Stomach (tissue), 8 donors: ENCODE measurements at regions not wholly inside any gene's neighbourhood (a gene's known extent, or its start where the extent isn't known, plus 50 kb on each side); places are given as distances from the start of the nearest gene placed in this dataset.

Experiments
- DNase-seq, 2 donors: peaks; one replicate each; pipeline versions ENCODE4 v3.0.0 to v3.0.0-alpha.2; 2013 to 2019
- H3K27ac ChIP-seq, 5 donors: fragments of 200-600 bp in 4 of 5; sonication (generic) in 4 of 5; one replicate each; pipeline ENCODE4 v1.5.1; 2013 to 2019; ENCODE audit warnings: mild to moderate bottlenecking in 1 of 5, moderate library complexity in 1 of 5
- H3K27me3 ChIP-seq, 3 donors: fragments of 200-600 bp; sonication (generic); one replicate each; pipeline ENCODE4 v1.5.1; 2017 to 2019; ENCODE audit warnings: mixed run types in 1 of 3
- H3K36me3 ChIP-seq, 4 donors: fragments of 200-600 bp; sonication (generic); 1 replicate in 3 of 4; 2 replicates in 1 of 4; pipeline ENCODE4 v1.5.1; 2016 to 2019
- H3K4me1 ChIP-seq, 4 donors: fragments of 200-600 bp; sonication (generic); one replicate each; pipeline ENCODE4 v1.5.1; 2016 to 2019
- H3K4me3 ChIP-seq, 4 donors: fragments of 200-600 bp; sonication (generic) in 3 of 4; one replicate each; pipeline ENCODE4 v1.5.1; 2016 to 2019; ENCODE audit warnings: mild to moderate bottlenecking in 1 of 4
- H3K9me3 ChIP-seq, 4 donors: fragments of 200-600 bp; sonication (generic); one replicate each; pipeline ENCODE4 v1.5.1; 2016 to 2019
- CTCF ChIP-seq, 7 experiments: fragments of 450-650 bp in 4 of 7; fragments of 200-600 bp in 3 of 7; sonication (generic) in 3 of 7; IDR thresholded peaks; one replicate each; pipeline ENCODE4 v1.5.1; 2016 to 2019; ENCODE audit warnings: antibody characterized with exemption in 7 of 7, control low read depth in 2 of 7, mild to moderate bottlenecking in 1 of 7
- EP300 ChIP-seq: sonication (generic); formaldehyde crosslinking; IDR thresholded peaks from one replicate; pipeline ENCODE4 v1.6.1; 2017; ENCODE audit warnings: antibody characterized with exemption
- POLR2A ChIP-seq, 4 donors: fragments of 450-650 bp; IDR thresholded peaks; one replicate each; pipeline ENCODE4 v1.6.1; 2016; ENCODE audit warnings: antibody characterized with exemption in 4 of 4, control low read depth in 2 of 4, mild to moderate bottlenecking in 1 of 4, moderate library complexity in 1 of 4
- POLR2AphosphoS5 ChIP-seq, 3 donors: sonication (generic); formaldehyde crosslinking; IDR thresholded peaks; one replicate each; pipeline ENCODE4 v1.6.1; 2016; ENCODE audit warnings: antibody characterized with exemption in 3 of 3
- WGBS, 5 donors: extraction: QIAGEN DNeasy Blood & Tissue Kit in 3 of 5; methylation state at CpG; one replicate each; pipeline versions ENCODE4 v1.1.5 to v1.1.7; 2013 to 2018; 5-methylcytosine and 5-hydroxymethylcytosine counted together
- intact Hi-C: fragments of 100-400 bp; cut with DNase I; formaldehyde crosslinking; loops from one replicate; pipeline ENCODE4 v1.15.1; 2023; ENCODE audit warnings: low total_unique reads
- donor health status: healthy with polysubstance abuse.
- donor health status: Bipolar disorder and iron deficiency.
- donor health status: healthy.

DNA sequence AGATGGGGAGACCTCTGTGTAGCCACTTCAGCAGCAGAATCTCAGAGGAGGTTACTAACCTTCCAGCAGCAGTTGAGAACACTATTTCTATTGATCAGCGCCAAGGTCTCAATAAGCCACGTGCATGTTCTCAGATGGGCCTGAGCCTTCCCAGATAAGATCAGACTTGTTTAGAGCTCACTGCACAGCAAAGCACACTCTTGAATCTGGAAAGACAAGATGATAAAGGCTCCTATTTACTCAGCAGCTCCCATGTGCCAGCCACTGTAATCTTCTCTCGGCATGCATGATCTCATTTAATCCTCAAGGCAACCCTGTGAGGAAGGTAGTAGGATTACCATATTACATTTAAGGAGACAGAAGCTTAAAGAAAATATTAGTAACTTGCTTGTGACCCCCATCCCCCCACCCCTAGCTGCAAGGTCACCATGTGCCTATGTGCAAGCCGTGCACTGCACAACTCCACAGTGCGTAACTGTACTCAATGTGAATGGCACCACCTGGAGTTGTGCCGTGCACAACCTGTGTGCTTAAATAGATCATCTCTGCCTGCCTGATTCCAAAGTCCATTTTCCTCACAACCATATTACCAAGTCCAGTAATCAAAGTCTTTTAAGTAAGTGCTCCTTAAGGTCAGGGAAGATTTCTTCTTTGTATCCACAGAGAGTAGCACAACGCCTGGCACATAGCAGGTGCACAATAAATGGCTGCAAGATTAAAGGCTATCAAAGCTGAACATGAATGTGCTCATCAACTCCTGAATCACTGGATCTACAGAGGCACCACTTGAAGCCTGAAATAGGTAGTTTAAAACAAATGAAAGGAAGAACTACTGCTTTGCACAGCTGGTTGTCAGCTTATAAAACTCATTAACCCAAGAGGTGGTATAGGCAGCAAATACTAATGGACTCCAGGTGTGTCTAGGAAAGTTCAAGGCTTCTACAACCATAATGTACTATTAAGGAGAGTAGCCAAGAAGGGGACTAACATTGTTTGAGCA lies 293.8 kb downstream of the BUD13 start:
- no peak for TF ChIP-seq POLR2A (IDR thresholded peaks at IDR 0.05)
- TF ChIP-seq POLR2AphosphoS5 (IDR thresholded peaks at IDR 0.05): no peak
- no peak for TF ChIP-seq EP300
- no peak for TF ChIP-seq CTCF (IDR thresholded peaks at IDR 0.05)
- Histone ChIP-seq H3K9me3 (no peaks in the 10 kb centered on the region), H3K36me3 (no peaks in the 10 kb centered on the region), H3K27me3 (peaks cover 0 to 38% (median 0%) of the 10 kb centered on the region in 3 donors), H3K4me1 (no peaks in the 10 kb centered on the region), H3K4me3 (no peak overlapping the region), H3K27ac (no peak overlapping the region)
- DNase-seq: no peak
- intact Hi-C loops: no loop called here
- WGBS, 5 donors: 51 to 66% (median 62%) methylated on average over 7 of the region's 7 CpGs

DNA sequence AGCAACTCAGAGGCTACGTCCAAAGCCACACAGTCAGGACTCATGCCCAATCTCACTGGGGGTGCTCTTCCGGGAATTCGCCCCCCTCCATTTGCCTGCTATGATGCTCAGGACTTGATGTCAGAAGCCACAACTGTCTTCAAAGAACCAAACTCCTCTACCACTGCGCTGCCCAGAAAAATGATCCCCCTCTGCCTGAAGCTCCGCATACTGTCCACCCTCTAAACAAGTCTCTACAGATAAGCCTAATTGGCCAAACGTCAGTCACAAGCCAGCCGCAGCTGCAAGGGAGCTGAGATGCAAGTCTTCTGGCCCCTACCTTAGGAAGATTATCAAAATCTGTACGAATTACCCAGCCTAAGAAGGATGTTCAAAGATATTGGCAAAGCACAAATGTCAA lies 294.6 kb downstream of the BUD13 start:
- TF ChIP-seq EP300: no peak
- no peak for TF ChIP-seq CTCF (IDR thresholded peaks at IDR 0.05)
- TF ChIP-seq POLR2AphosphoS5 (IDR thresholded peaks at IDR 0.05): no peak
- TF ChIP-seq POLR2A (IDR thresholded peaks at IDR 0.05): no peak
- peaks cover 0 to 33% (median 0%) of the 10 kb centered on the region in 3 donors for H3K27me3 ChIP-seq
- intact Hi-C loops: no loop called here
- H3K36me3 ChIP-seq: no peaks in the 10 kb centered on the region
- H3K27ac ChIP-seq: no peak overlapping the region
- H3K4me3 ChIP-seq: no peak overlapping the region
- DNase-seq: no peak
- WGBS, 5 donors: 55 to 61% (median 58%) methylated on average over 8 of the region's 8 CpGs
- no peaks in the 10 kb centered on the region for H3K4me1 ChIP-seq
- H3K9me3 ChIP-seq: no peaks in the 10 kb centered on the region

GRCh38 chr11:116473790-116474346 lies 298.9 kb downstream of the BUD13 start:
- 47 to 58% (median 53%) methylated on average over 3 of the region's 3 CpGs for WGBS, 5 donors
- no peak for TF ChIP-seq EP300
- no peak for TF ChIP-seq POLR2A (IDR thresholded peaks at IDR 0.05)

GRCh38 chr11:116473206-116473769 lies 299.5 kb downstream of the BUD13 start:
- intact Hi-C loops: no loop called here
- Histone ChIP-seq H3K27me3 (peaks cover 0 to 20% (median 0%) of the 10 kb centered on the region in 3 donors), H3K9me3 (no peaks in the 10 kb centered on the region), H3K4me1 (no peaks in the 10 kb centered on the region), H3K27ac (no peak overlapping the region), H3K4me3 (no peak overlapping the region), H3K36me3 (no peaks in the 10 kb centered on the region)
- no peak for TF ChIP-seq EP300
- no peak for DNase-seq
- 19 to 30% (median 23%) methylated on average over 1 of the region's 1 CpG for WGBS, 5 donors

More at GRCh38 chr11:116473790-116474346, 298.9 kb downstream of the BUD13 start:
- Histone ChIP-seq H3K4me3 (no peak overlapping the region), H3K36me3 (no peaks in the 10 kb centered on the region), H3K9me3 (no peaks in the 10 kb centered on the region), H3K27me3 (peaks cover 0 to 26% (median 0%) of the 10 kb centered on the region in 3 donors), H3K4me1 (no peaks in the 10 kb centered on the region), H3K27ac (no peak overlapping the region)
- no peak for DNase-seq
- intact Hi-C loops: no loop called here

DNA sequence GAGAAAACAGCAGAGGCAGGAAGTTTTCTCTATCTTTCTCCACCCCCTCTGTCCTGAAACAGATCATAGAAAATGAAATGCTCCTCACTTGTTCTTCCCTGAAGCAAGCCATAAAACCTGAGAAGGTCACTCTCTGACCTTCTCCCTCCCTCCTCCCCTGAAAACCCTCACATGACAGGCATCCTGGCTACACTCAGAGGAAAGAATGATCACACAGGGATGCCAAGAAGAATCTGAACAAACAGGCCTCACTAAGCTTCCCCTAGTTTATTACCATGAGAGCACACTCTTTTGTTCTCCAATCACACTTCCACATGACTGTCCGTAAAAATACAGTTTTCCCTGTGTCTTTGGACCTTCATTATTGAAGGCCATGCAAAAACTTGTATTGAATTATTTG lies 300.1 kb downstream of the BUD13 start:
- Histone ChIP-seq H3K4me3 (no peak overlapping the region), H3K27me3 (peaks cover 0 to 16% (median 0%) of the 10 kb centered on the region in 3 donors), H3K9me3 (no peaks in the 10 kb centered on the region), H3K27ac (no peak overlapping the region), H3K4me1 (no peaks in the 10 kb centered on the region), H3K36me3 (no peaks in the 10 kb centered on the region)
- no peak for DNase-seq
- 56 to 77% (median 71%) methylated on average over 1 of the region's 1 CpG for WGBS, 5 donors
- intact Hi-C loops: no loop called here
- TF ChIP-seq POLR2A (IDR thresholded peaks at IDR 0.05) (no peak), POLR2AphosphoS5 (IDR thresholded peaks at IDR 0.05) (no peak), CTCF (IDR thresholded peaks at IDR 0.05) (no peak), EP300 (no peak)
